GM21528 (cell line): ENCODE measurements at regions not wholly inside any gene's neighbourhood (a gene's known extent, or its start where the extent isn't known, plus 50 kb on each side); places are given as distances from the start of the nearest gene placed in this dataset.
"Not testable (repeated sequence)": the region's sequence is repeated elsewhere in the genome, so short reads cannot be mapped to it uniquely, and the experiment has no call there.

ENCODE experiments used
- ATAC-seq: cut with Tn5 transposase; IDR thresholded peaks from one replicate; pipeline ENCODE4 v1.9.1; 2021; ENCODE audit warnings: mild to moderate bottlenecking, moderate library complexity; ENCODE audit not compliant: unreplicated experiment, low FRiP score

GRCh38 chr15:62856466-62857246 lies 185.9 kb upstream of the TPM1 start:
- no peak for ATAC-seq

GRCh38 chr15:62857411-62857853 lies 185.1 kb upstream of the TPM1 start:
- no peak for ATAC-seq

GRCh38 chr15:62858343-62858742 lies 184.2 kb upstream of the TPM1 start:
- no peak for ATAC-seq

- no peak for ATAC-seq
These were observed 179.8 kb upstream of the TPM1 start for GRCh38 chr15:62862717-62863116.

- no peak for ATAC-seq
These were observed 176.2 kb upstream of the TPM1 start for GRCh38 chr15:62866366-62866765.

- ATAC-seq = no peak
These were observed 174.7 kb upstream of the TPM1 start for GRCh38 chr15:62867844-62868243.

GRCh38 chr15:62868507-62868906 lies 174.0 kb upstream of the TPM1 start:
- ATAC-seq = no peak

- ATAC-seq = no peak
These were observed 173.4 kb upstream of the TPM1 start for GRCh38 chr15:62869116-62869515.

GRCh38 chr15:62870216-62870615 lies 172.3 kb upstream of the TPM1 start:
- ATAC-seq = no peak

GRCh38 chr15:62870701-62871100 lies 171.8 kb upstream of the TPM1 start:
- not testable (repeated sequence) for ATAC-seq

- ATAC-seq = no peak
These were observed 169.3 kb upstream of the TPM1 start for GRCh38 chr15:62873203-62873602.

GRCh38 chr15:62874064-62874463 lies 168.5 kb upstream of the TPM1 start:
- ATAC-seq = no peak

GRCh38 chr15:62874959-62875625 lies 167.5 kb upstream of the TPM1 start:
- no peak for ATAC-seq

GRCh38 chr15:62875626-62876021 lies 166.9 kb upstream of the TPM1 start:
- no peak for ATAC-seq

- no peak for ATAC-seq
These were observed 165.2 kb upstream of the TPM1 start for GRCh38 chr15:62877276-62877857.

- ATAC-seq = no peak
These were observed 164.5 kb upstream of the TPM1 start for GRCh38 chr15:62878070-62878469.

GRCh38 chr15:62879770-62880169 lies 162.8 kb upstream of the TPM1 start:
- no peak for ATAC-seq

- no peak for ATAC-seq
These were observed 162.3 kb upstream of the TPM1 start for GRCh38 chr15:62880278-62880677.

- no peak for ATAC-seq
These were observed 161.5 kb upstream of the TPM1 start for GRCh38 chr15:62881056-62881455.

- no peak for ATAC-seq
These were observed 158.5 kb upstream of the TPM1 start for GRCh38 chr15:62883938-62884479.

- no peak for ATAC-seq
These were observed 156.0 kb upstream of the TPM1 start for GRCh38 chr15:62886431-62887071.
